ENCODE measurements at regions not wholly inside any gene's neighbourhood (a gene's known extent, or its start where the extent isn't known, plus 50 kb on each side); places are given as distances from the start of the nearest gene placed in this dataset.

DNA sequence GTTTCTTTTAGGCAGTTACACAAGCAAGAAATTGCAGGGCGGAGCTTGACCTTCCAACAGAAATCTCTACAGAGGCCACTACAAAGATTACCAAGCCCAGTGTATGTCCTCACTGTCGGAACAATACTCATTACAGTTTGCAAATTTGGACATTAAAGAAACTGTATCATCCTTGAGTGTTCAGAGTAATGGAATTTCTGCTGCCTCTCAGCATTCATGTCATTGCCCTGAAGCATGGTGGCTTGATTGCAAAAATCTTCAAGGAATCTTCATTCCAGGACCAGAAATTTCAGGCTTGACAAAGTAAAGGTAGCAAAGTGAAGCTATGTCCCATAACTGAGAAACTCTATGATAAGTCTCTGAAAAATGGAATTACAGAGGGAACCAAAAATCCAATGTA lies 134.6 kb upstream of the MAP3K1 start:
- Histone ChIP-seq H3K27ac (ENCODE audit: low read depth, low read length) (no peak overlapping the region), H3K4me3 (ENCODE audit: low read depth, low read length) (no peak overlapping the region), H3K27me3 (ENCODE audit: control insufficient read depth, insufficient read depth, low read length) (no peaks in the 10 kb centered on the region), H3K36me3 (ENCODE audit: control insufficient read depth, insufficient read depth, low read length) (no peaks in the 10 kb centered on the region), H3K4me1 (ENCODE audit: control insufficient read depth, insufficient read depth, low read length) (no peaks in the 10 kb centered on the region), H3K9me3 (ENCODE audit: control insufficient read depth, insufficient read depth, low read length) (no peaks in the 10 kb centered on the region)
- no peak for DNase-seq (ENCODE audit: low read depth in 4 of 6, low spot score in 6 of 6)
- 100% methylated on average over 1 of the region's 2 CpGs for WGBS (ENCODE audit: insufficient coverage)

DNA sequence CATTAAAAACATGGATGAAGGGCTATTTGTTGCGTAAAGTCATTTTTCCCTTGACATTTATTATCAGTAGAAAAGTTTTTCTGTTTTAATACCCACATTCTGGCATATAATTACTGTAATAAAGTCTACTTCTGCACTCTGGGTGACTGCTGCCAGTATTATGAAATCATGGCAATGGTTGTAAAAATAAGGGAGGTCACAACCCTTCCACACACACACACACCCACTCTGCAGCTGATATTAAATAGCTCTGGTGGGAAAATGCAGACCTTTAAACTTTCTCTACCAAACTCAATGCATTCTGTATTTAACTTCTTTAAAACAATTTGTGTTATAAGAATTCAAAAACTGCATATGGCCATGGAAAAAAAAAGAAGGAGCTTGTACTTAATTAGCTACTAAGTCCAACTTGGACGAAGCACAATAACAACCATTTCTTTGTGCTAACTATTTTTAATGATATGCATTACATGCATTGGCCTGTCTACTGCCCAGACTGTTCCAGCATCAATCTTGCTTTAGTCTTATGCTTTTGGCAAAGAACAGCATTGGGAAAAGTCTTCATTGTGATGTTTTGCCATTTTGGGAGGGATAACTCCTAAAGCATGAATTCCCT lies 137.6 kb upstream of the MAP3K1 start:
- Histone ChIP-seq H3K27me3 (ENCODE audit: control insufficient read depth, insufficient read depth, low read length) (no peaks in the 10 kb centered on the region), H3K27ac (ENCODE audit: low read depth, low read length) (no peak overlapping the region), H3K36me3 (ENCODE audit: control insufficient read depth, insufficient read depth, low read length) (no peaks in the 10 kb centered on the region), H3K4me3 (ENCODE audit: low read depth, low read length) (no peak overlapping the region), H3K4me1 (ENCODE audit: control insufficient read depth, insufficient read depth, low read length) (no peaks in the 10 kb centered on the region), H3K9me3 (ENCODE audit: control insufficient read depth, insufficient read depth, low read length) (no peaks in the 10 kb centered on the region)
- no CpG with 5 or more reads among the region's 2 CpGs for WGBS (ENCODE audit: insufficient coverage)
- DNase-seq (ENCODE audit: low read depth in 4 of 6, low spot score in 6 of 6): peak in 1 of 6 donors; percentile 40

DNA sequence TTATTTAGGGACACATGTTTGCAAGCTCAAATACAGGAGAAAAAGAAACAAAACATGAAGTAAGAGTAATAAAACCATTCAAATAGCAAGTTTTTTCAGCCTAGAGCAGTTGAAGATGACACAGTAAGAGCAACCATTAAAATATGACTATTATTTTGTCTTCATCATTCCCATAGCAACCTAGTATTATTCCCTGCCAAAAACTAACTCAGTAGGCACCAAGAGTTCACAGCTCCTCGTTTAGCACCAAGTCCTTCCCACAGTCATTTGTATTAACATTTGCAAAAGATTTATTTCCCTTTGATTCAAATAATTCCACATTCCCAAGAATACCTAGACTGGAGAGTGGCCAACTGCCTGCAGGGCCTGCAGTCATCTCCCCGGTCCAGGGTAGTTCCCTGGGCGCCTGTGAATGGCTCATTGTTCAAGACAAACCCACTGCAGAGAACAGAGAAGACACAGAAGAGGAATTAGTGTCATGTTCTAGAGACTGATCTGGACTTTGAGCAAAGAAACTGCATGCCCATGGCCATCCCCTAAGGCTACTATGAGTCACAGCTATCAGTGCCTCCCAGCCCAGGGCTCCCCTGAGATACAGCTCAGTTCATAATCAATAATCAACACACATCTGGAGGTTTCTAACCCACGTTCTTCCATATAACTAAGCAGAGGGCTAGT lies 139.1 kb upstream of the MAP3K1 start:
- H3K4me3 ChIP-seq (ENCODE audit: low read depth, low read length): no peak overlapping the region
- no peaks in the 10 kb centered on the region for H3K27me3 ChIP-seq (ENCODE audit: control insufficient read depth, insufficient read depth, low read length)
- DNase-seq (ENCODE audit: low read depth in 4 of 6, low spot score in 6 of 6): no peak
- 53% methylated on average over 4 of the region's 4 CpGs for WGBS (ENCODE audit: insufficient coverage)
- no peak overlapping the region for H3K27ac ChIP-seq (ENCODE audit: low read depth, low read length)
- no peaks in the 10 kb centered on the region for H3K36me3 ChIP-seq (ENCODE audit: control insufficient read depth, insufficient read depth, low read length)
- no peaks in the 10 kb centered on the region for H3K4me1 ChIP-seq (ENCODE audit: control insufficient read depth, insufficient read depth, low read length)
- no peaks in the 10 kb centered on the region for H3K9me3 ChIP-seq (ENCODE audit: control insufficient read depth, insufficient read depth, low read length)

DNA sequence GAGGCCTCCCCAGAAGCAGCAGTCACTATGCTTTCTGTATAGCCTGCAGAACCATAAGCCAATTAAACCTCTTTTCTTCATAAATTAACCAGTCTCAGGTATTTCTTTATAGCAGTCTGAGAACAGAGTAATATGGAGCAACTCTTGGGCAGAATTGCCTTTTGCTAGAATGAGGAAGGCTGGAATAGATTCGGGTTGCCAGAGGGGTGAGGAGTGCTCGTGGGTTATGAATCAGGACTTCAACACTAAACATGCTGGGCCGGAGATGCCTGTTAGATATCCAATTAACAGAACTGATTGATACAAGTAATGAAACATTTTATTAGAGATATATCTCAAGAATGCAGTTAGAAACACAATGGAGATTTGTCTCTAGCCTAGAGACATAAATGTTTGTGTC lies 140.9 kb upstream of the MAP3K1 start:
- Histone ChIP-seq H3K27me3 (ENCODE audit: control insufficient read depth, insufficient read depth, low read length) (no peaks in the 10 kb centered on the region), H3K4me3 (ENCODE audit: low read depth, low read length) (no peak overlapping the region), H3K9me3 (ENCODE audit: control insufficient read depth, insufficient read depth, low read length) (no peaks in the 10 kb centered on the region), H3K4me1 (ENCODE audit: control insufficient read depth, insufficient read depth, low read length) (peaks cover 8% of the 10 kb centered on the region), H3K27ac (ENCODE audit: low read depth, low read length) (no peak overlapping the region), H3K36me3 (ENCODE audit: control insufficient read depth, insufficient read depth, low read length) (no peaks in the 10 kb centered on the region)
- DNase-seq (ENCODE audit: low read depth in 4 of 6, low spot score in 6 of 6): no peak
- WGBS (ENCODE audit: insufficient coverage): no CpG with 5 or more reads among the region's 3 CpGs

DNA sequence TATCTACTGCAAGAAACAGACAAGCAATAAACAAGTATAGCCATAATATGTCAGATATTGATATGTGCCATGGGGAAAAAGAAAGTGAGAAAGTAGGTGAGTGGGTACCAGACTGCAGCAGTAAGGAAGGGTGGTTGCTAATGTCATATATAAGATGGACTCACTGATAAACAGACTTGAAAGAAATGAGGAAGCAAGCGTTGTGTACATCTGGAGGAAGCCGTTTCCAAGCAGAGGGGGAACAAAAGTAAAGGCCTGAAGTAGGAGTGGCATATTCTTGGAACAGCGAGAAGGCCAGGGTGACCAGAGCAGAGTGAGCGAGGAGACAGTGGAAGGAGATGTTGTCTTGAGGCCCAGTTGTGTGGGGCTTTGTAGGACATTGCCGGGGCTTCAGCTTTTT lies 142.2 kb upstream of the MAP3K1 start:
- Histone ChIP-seq H3K4me1 (ENCODE audit: control insufficient read depth, insufficient read depth, low read length) (peaks cover 10% of the 10 kb centered on the region), H3K9me3 (ENCODE audit: control insufficient read depth, insufficient read depth, low read length) (no peaks in the 10 kb centered on the region), H3K27me3 (ENCODE audit: control insufficient read depth, insufficient read depth, low read length) (no peaks in the 10 kb centered on the region), H3K36me3 (ENCODE audit: control insufficient read depth, insufficient read depth, low read length) (no peaks in the 10 kb centered on the region), H3K4me3 (ENCODE audit: low read depth, low read length) (no peak overlapping the region), H3K27ac (ENCODE audit: low read depth, low read length) (no peak overlapping the region)
- no peak for DNase-seq (ENCODE audit: low read depth in 4 of 6, low spot score in 6 of 6)
- 80% methylated on average over 5 of the region's 5 CpGs for WGBS (ENCODE audit: insufficient coverage)

DNA sequence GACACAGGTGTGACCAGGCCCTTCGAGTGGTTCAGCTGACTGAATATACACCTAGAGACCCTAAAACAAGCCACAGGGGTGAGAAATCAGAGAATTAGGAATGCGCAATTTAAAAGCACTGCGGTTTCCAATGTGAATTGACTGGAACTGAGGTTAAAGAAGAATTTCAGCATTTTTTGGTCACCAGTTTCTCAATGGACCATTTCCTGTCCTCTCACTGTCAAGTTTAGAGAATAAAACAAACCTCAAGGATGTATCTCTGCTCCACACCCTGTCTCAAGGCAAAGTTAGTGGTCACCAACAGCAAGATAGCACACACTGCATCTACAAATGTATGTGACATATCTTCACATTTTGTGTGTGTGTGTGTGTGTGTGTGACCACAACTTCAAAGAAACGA lies 143.8 kb upstream of the MAP3K1 start:
- WGBS (ENCODE audit: insufficient coverage): 92% methylated on average over 2 of the region's 4 CpGs
- Histone ChIP-seq H3K9me3 (ENCODE audit: control insufficient read depth, insufficient read depth, low read length) (no peaks in the 10 kb centered on the region), H3K4me1 (ENCODE audit: control insufficient read depth, insufficient read depth, low read length) (peaks cover 10% of the 10 kb centered on the region), H3K4me3 (ENCODE audit: low read depth, low read length) (no peak overlapping the region), H3K27ac (ENCODE audit: low read depth, low read length) (no peak overlapping the region), H3K36me3 (ENCODE audit: control insufficient read depth, insufficient read depth, low read length) (no peaks in the 10 kb centered on the region), H3K27me3 (ENCODE audit: control insufficient read depth, insufficient read depth, low read length) (no peaks in the 10 kb centered on the region)
- no peak for DNase-seq (ENCODE audit: low read depth in 4 of 6, low spot score in 6 of 6)

DNA sequence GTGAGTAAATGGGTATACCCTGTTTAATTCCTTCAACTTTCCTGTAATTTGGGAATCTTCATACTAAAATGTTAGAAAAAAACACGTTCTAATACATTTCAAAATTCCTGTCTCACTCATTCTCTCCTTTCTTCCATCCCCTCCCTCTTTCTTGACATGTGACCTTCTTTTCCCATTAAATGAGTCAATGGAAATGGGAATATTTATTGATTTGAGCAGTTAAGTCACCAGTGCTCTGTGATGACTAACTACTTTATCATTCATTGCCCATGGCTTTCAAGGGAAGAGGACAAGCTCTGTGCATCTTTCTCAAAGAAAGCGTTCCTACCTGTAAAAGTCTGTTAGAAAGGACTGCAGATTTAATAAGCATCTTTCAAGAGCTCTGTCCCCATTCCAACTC lies 144.4 kb upstream of the MAP3K1 start:
- Histone ChIP-seq H3K27ac (ENCODE audit: low read depth, low read length) (no peak overlapping the region), H3K4me1 (ENCODE audit: control insufficient read depth, insufficient read depth, low read length) (peaks cover 10% of the 10 kb centered on the region), H3K36me3 (ENCODE audit: control insufficient read depth, insufficient read depth, low read length) (no peaks in the 10 kb centered on the region), H3K4me3 (ENCODE audit: low read depth, low read length) (no peak overlapping the region), H3K9me3 (ENCODE audit: control insufficient read depth, insufficient read depth, low read length) (no peaks in the 10 kb centered on the region), H3K27me3 (ENCODE audit: control insufficient read depth, insufficient read depth, low read length) (no peaks in the 10 kb centered on the region)
- no CpG with 5 or more reads among the region's 2 CpGs for WGBS (ENCODE audit: insufficient coverage)
- DNase-seq (ENCODE audit: low read depth in 4 of 6, low spot score in 6 of 6): no peak

DNA sequence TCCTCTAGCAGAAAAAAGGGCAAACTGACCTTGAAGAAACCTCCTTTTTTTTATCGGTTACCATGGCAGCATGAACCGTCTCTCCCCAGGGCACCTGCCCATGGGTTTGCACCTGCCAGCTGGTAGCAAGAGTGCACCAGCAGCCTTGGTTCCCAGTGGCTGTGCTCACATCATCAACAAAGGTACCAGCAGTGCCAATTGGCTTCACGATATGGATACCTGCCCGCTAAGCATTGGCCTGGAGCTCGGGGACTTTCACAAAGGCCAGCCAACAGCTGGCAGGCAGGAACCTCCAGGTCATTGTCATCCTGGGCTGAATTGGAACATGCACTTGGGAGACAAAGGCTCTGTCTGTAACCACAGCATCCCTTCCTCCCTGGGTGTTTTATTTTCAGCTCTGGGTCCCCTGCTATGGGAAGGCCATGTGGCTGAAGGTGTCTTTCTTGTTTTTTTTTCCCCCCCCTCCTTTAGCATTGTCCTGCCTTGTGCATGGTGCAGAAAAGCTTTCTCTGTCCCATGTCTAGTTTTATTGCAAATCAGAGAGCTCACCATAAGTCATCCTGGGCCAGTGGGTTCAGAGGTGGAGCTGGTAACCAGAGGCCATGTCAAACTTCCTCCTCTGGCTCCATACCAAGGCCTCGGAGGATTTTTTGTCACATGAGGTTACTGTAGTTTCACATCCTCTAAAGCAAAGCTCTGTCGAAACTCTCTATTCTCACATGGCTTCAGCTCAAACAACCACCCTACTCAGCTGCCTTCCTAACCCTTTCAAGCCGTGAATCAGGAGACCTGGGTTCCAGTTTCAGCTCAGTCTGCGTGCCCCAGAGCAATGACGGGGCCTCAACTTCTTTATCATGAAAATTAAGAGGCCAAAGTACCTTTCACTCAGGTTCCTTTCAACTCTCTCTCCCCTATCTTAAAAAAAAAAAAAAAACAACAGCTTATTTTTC lies 145.5 kb upstream of the MAP3K1 start:
- peak in 2 of 6 donors; percentile 36 to 49 for DNase-seq (ENCODE audit: low read depth in 4 of 6, low spot score in 6 of 6)
- H3K36me3 ChIP-seq (ENCODE audit: control insufficient read depth, insufficient read depth, low read length): no peaks in the 10 kb centered on the region
- peaks cover 10% of the 10 kb centered on the region for H3K4me1 ChIP-seq (ENCODE audit: control insufficient read depth, insufficient read depth, low read length)
- H3K27me3 ChIP-seq (ENCODE audit: control insufficient read depth, insufficient read depth, low read length): no peaks in the 10 kb centered on the region
- no peak overlapping the region for H3K27ac ChIP-seq (ENCODE audit: low read depth, low read length)
- H3K4me3 ChIP-seq (ENCODE audit: low read depth, low read length): no peak overlapping the region
- WGBS (ENCODE audit: insufficient coverage): 39% methylated on average over 10 of the region's 10 CpGs
- H3K9me3 ChIP-seq (ENCODE audit: control insufficient read depth, insufficient read depth, low read length): no peaks in the 10 kb centered on the region

DNA sequence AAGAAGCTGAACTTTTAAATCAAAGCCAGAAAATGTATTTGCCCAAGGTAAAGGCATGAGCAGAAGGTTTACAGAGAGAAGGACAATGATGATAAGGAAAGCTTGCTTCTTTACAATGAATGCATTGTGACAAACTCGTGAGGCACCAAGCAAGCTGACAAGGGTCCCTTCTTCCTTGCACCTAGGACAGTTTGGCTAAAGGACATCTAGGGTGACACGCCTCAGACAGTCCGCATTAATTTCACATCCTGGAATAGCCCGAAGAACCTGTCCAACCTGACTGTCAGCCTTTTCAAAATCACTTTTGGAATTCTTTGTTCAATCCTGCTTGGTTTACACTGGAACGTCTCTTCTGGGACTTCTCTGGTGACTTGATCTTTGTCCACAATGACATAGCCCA lies 146.4 kb upstream of the MAP3K1 start:
- WGBS (ENCODE audit: insufficient coverage): 81% methylated on average over 4 of the region's 5 CpGs
- H3K4me1 ChIP-seq (ENCODE audit: control insufficient read depth, insufficient read depth, low read length): peaks cover 10% of the 10 kb centered on the region

More for the DNA sequence above, 146.4 kb upstream of the MAP3K1 start:
- Histone ChIP-seq H3K36me3 (ENCODE audit: control insufficient read depth, insufficient read depth, low read length) (no peaks in the 10 kb centered on the region), H3K9me3 (ENCODE audit: control insufficient read depth, insufficient read depth, low read length) (no peaks in the 10 kb centered on the region), H3K4me3 (ENCODE audit: low read depth, low read length) (no peak overlapping the region), H3K27ac (ENCODE audit: low read depth, low read length) (no peak overlapping the region), H3K27me3 (ENCODE audit: control insufficient read depth, insufficient read depth, low read length) (no peaks in the 10 kb centered on the region)
- DNase-seq (ENCODE audit: low read depth in 4 of 6, low spot score in 6 of 6): no peak

Data from spinal cord (tissue), 9 donors.